ENCODE measurements at regions not wholly inside any gene's neighbourhood (a gene's known extent, or its start where the extent isn't known, plus 50 kb on each side); places are given as distances from the start of the nearest gene placed in this dataset.

DNA sequence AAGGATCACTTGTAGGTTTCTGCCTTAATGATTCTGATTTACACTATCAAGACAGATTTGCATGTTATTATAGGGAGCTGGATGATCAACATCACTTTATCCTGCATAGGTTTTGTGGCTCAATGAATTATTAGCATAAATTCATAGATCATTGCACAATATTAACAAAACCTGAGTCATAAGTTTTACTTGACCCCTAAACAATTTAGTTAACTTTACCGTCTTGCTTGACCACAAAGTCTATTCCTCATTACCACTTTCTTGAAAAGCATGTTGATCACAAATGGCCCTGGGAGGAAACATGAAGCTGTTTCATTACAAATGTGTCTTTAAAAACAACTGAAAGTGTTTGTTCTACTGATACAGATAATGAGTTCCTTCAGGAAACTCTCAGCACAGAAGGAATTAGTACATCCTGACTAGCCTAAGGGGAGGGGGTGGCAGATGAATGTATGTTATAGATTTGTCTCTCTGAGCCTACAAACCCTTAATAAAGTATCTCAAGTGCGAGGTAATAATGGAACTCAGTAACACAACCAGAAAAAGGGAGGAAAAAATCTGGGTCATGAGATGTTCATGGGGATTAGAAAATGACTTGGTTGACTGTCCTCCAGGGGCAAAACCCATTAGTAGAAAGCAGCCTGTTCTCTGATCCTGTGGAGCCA is 303.4 kb downstream of the PIK3C3 start:
- DNase-seq (ENCODE audit: low read depth), result no peak
- H3K4me3 ChIP-seq (ENCODE audit: low read depth, low read length), result no peak overlapping the region
- no peak for TF ChIP-seq CTCF (IDR thresholded peaks at IDR 0.05; ENCODE audit: insufficient read depth, low read depth, low read length, missing control alignments)

DNA sequence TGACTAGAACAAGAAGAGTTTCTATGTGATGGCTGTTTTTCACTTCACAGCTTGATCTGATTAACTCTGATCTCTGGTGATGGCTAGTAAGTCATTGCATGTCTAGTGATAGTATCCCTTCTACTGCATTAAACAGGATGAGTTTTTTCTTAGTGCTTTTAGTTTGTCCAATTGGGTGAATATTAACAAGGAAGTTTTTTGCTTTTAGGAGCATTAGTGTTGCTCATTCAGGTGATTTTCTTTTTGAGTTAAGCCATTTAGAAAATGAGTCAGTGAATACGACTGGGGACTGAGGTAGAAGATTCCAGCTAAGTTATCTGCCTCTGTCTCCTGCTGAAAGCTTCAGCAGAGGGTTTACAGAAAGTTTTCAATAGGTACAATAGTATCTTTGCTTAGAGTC is 306.7 kb downstream of the PIK3C3 start:
- TF ChIP-seq CTCF (IDR thresholded peaks at IDR 0.05; ENCODE audit: insufficient read depth, low read depth, low read length, missing control alignments), result no peak
- no peak for DNase-seq (ENCODE audit: low read depth)

DNA sequence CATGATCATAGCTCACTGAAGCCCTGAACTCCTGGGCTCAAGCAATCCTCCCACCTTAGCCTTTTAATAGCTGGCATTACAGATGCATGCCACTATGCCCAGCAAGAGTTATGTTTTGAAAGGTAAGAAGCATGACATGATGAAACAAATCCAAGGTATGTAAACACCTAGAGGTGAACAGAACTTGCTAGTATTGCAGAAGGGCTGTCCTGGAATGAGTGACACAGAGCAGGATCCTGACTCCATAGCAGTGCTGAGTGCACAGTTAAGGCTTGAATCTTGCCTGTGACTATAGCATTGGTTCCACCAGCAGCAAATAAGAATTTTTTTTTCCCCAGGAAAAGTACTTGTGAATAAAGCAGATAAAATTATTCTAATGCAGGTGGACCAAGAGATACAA is 309.5 kb downstream of the PIK3C3 start:
- no peak for DNase-seq (ENCODE audit: low read depth)
- TF ChIP-seq CTCF (IDR thresholded peaks at IDR 0.05; ENCODE audit: insufficient read depth, low read depth, low read length, missing control alignments), result no peak
- no peak overlapping the region for H3K4me3 ChIP-seq (ENCODE audit: low read depth, low read length)

More for the DNA sequence above, 306.7 kb downstream of the PIK3C3 start:
- H3K4me3 ChIP-seq (ENCODE audit: low read depth, low read length), result no peak overlapping the region

DNA sequence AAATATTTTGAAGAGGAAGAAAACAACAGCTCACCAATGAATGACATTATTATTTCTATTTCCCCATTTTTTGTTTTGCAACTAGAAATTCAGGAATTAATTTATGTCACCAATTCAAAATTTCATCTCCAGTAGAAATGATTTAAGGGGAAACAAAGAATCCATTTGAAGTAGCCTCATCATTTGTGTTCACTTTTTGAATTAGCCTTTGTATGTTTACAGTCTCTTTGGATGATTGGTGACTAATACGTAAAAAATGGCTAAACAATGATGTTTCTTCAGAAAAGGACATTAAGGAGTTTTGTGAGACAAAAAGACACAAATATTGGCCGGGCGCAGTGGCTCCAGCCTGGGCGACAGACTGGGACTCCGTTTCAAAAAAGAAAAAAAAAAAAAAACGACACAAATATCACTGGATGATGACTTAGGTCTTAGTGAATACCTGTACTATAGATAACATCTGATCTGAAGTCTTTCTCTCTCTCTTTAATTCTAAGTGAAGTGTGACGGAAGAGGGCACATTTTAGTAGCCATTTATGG is 313.2 kb downstream of the PIK3C3 start:
- DNase-seq (ENCODE audit: low read depth), result no peak
- no peak for TF ChIP-seq CTCF (IDR thresholded peaks at IDR 0.05; ENCODE audit: insufficient read depth, low read depth, low read length, missing control alignments)
- H3K4me3 ChIP-seq (ENCODE audit: low read depth, low read length), result no peak overlapping the region

- H3K4me3 ChIP-seq (ENCODE audit: low read depth, low read length), result no peak overlapping the region
- TF ChIP-seq CTCF (IDR thresholded peaks at IDR 0.05; ENCODE audit: insufficient read depth, low read depth, low read length, missing control alignments), result no peak
- DNase-seq (ENCODE audit: low read depth), result no peak
Observed at GRCh38 chr18:42268798-42269197, 313.8 kb downstream of the PIK3C3 start.

- no peak for TF ChIP-seq CTCF (IDR thresholded peaks at IDR 0.05; ENCODE audit: insufficient read depth, low read depth, low read length, missing control alignments)
- H3K4me3 ChIP-seq (ENCODE audit: low read depth, low read length), result no peak overlapping the region
- DNase-seq (ENCODE audit: low read depth), result no peak
Observed at GRCh38 chr18:42271647-42272414, 316.8 kb downstream of the PIK3C3 start.
